Trophoblast cell (in vitro differentiated cells and primary cell): ENCODE measurements at regions not wholly inside any gene's neighbourhood (a gene's known extent, or its start where the extent isn't known, plus 50 kb on each side); places are given as distances from the start of the nearest gene placed in this dataset.

Source experiments
- DNase-seq, 2 donors: peaks; one replicate each; pipeline ENCODE4 v3.0.0-alpha.2; 2016
- H2AFZ ChIP-seq: 2 replicates; pipeline ENCODE4 v1.6.1; 2013; ENCODE audit warnings: low read length, moderate library complexity, mild to moderate bottlenecking; ENCODE audit not compliant: insufficient read depth, poor library complexity
- H2AK5ac ChIP-seq: 2 replicates; pipeline ENCODE4 v1.6.1; 2013; ENCODE audit warnings: mild to moderate bottlenecking, low read length
- H2BK120ac ChIP-seq: 2 replicates; pipeline ENCODE4 v1.6.1; 2013; ENCODE audit warnings: low read length, mild to moderate bottlenecking, moderate library complexity; ENCODE audit not compliant: insufficient read depth, poor library complexity
- H2BK12ac ChIP-seq: 2 replicates; pipeline ENCODE4 v1.6.1; 2013; ENCODE audit warnings: mild to moderate bottlenecking, low read length, moderate library complexity
- H2BK5ac ChIP-seq: 2 replicates; pipeline ENCODE4 v1.6.1; 2013; ENCODE audit warnings: low read length, low read depth, moderate library complexity, mild to moderate bottlenecking; ENCODE audit not compliant: poor library complexity
- H3K14ac ChIP-seq: 2 replicates; pipeline ENCODE4 v1.6.1; 2013; ENCODE audit warnings: mild to moderate bottlenecking, low read length
- H3K18ac ChIP-seq: 2 replicates; pipeline ENCODE4 v1.6.1; 2013; ENCODE audit warnings: mild to moderate bottlenecking, low read length
- H3K23ac ChIP-seq: 2 replicates; pipeline ENCODE4 v1.6.1; 2013; ENCODE audit warnings: low read length
- H3K27ac ChIP-seq: 2 replicates; pipeline ENCODE4 v1.5.1; 2013; ENCODE audit warnings: low read depth, mild to moderate bottlenecking, inconsistent platforms, low read length, moderate library complexity
- H3K27me3 ChIP-seq: 2 replicates; pipeline ENCODE4 v1.6.1; 2013; ENCODE audit warnings: inconsistent platforms, mild to moderate bottlenecking, low read length, moderate library complexity; ENCODE audit not compliant: insufficient read depth
- H3K36me3 ChIP-seq, 2 experiments: 1 replicate in 1 of 2; 2 replicates in 1 of 2; pipeline ENCODE4 v1.6.1; 2013; ENCODE audit warnings: low read length in 2 of 2, mild to moderate bottlenecking in 2 of 2, moderate library complexity in 1 of 2; ENCODE audit not compliant: insufficient read depth in 2 of 2, control insufficient read depth in 1 of 2
- H3K4ac ChIP-seq: 2 replicates; pipeline ENCODE4 v1.6.1; 2013; ENCODE audit warnings: low read depth, mild to moderate bottlenecking, low read length, moderate library complexity
- H3K4me1 ChIP-seq, 2 experiments: 1 replicate in 1 of 2; 2 replicates in 1 of 2; pipeline ENCODE4 v1.6.1; 2013; ENCODE audit warnings: low read length in 2 of 2, mild to moderate bottlenecking in 2 of 2, moderate library complexity in 1 of 2; ENCODE audit not compliant: insufficient read depth in 2 of 2, control insufficient read depth in 1 of 2
- H3K4me2 ChIP-seq: 2 replicates; pipeline ENCODE4 v1.6.1; 2013; ENCODE audit warnings: inconsistent platforms, mild to moderate bottlenecking, low read length, moderate library complexity
- H3K4me3 ChIP-seq: 2 replicates; pipeline ENCODE4 v1.5.1; 2013; ENCODE audit warnings: mild to moderate bottlenecking, low read depth, low read length, inconsistent platforms
- H3K79me1 ChIP-seq: one replicate; pipeline ENCODE4 v1.6.1; 2013; ENCODE audit warnings: low read length
- H3K79me2 ChIP-seq: 2 replicates; pipeline ENCODE4 v1.6.1; 2013; ENCODE audit warnings: low read length, mild to moderate bottlenecking; ENCODE audit not compliant: control insufficient read depth, insufficient read depth, poor library complexity
- H3K9ac ChIP-seq: 2 replicates; pipeline ENCODE4 v1.6.1; 2013; ENCODE audit warnings: mild to moderate bottlenecking, low read length
- H3K9me3 ChIP-seq: 2 replicates; pipeline ENCODE4 v1.6.1; 2013; ENCODE audit warnings: low read depth, mild to moderate bottlenecking, control low read depth, inconsistent platforms, low read length; ENCODE audit not compliant: insufficient read depth
- H4K12ac ChIP-seq: 2 replicates; pipeline ENCODE4 v1.6.1; 2013; ENCODE audit warnings: low read depth, mild to moderate bottlenecking, low read length, moderate library complexity
- H4K8ac ChIP-seq: 2 replicates; pipeline ENCODE4 v1.6.1; 2013; ENCODE audit warnings: low read depth, mild to moderate bottlenecking, low read length, moderate library complexity
- H4K91ac ChIP-seq: one replicate; pipeline ENCODE4 v1.6.1; 2013; ENCODE audit warnings: low read depth, mild to moderate bottlenecking, low read length, moderate library complexity
- WGBS: extraction: QIAGEN DNeasy Blood & Tissue Kit; methylation state at CpG from one replicate; pipeline ENCODE4 v1.1.7; 2013; ENCODE audit warnings: missing lambda C conversion rate; ENCODE audit not compliant: insufficient read length, insufficient coverage; ENCODE audit errors: extremely low coverage; 5-methylcytosine and 5-hydroxymethylcytosine counted together

GRCh38 chr12:100703337-100703736 lies 91.2 kb upstream of the ANO4 start:
- no peaks in the 10 kb centered on the region for H3K79me1 ChIP-seq
- no peak overlapping the region for H4K91ac ChIP-seq
- no peaks in the 10 kb centered on the region for H3K27me3 ChIP-seq
- H3K4me2 ChIP-seq = no peak overlapping the region
- H3K23ac ChIP-seq = no peak overlapping the region
- no peak overlapping the region for H2AFZ ChIP-seq
- no peak overlapping the region for H3K27ac ChIP-seq
- no peak overlapping the region for H3K18ac ChIP-seq
- H2AK5ac ChIP-seq = no peak overlapping the region
- no peak overlapping the region for H2BK120ac ChIP-seq
- no peak overlapping the region for H3K4me3 ChIP-seq
- H2BK5ac ChIP-seq = no peak overlapping the region
- no peak overlapping the region for H4K12ac ChIP-seq
- no peak overlapping the region for H3K9ac ChIP-seq
- H3K9me3 ChIP-seq = no peaks in the 10 kb centered on the region
- H3K79me2 ChIP-seq = no peaks in the 10 kb centered on the region
- H3K4me1 ChIP-seq = no peaks in the 10 kb centered on the region
- no peak overlapping the region for H3K4ac ChIP-seq
- no peak for DNase-seq
- no peaks in the 10 kb centered on the region for H3K36me3 ChIP-seq
- no peak overlapping the region for H2BK12ac ChIP-seq
- H3K14ac ChIP-seq = no peak overlapping the region
- H4K8ac ChIP-seq = no peak overlapping the region
- no CpG with 5 or more reads among the region's 2 CpGs for WGBS

- H4K12ac ChIP-seq = no peak overlapping the region
- no peak overlapping the region for H3K23ac ChIP-seq
Measured at GRCh38 chr12:100703868-100704267, 90.7 kb upstream of the ANO4 start.

GRCh38 chr12:100706033-100706432 lies 88.5 kb upstream of the ANO4 start:
- Histone ChIP-seq H3K79me2 (no peaks in the 10 kb centered on the region), H3K27me3 (no peaks in the 10 kb centered on the region), H2AK5ac (no peak overlapping the region), H3K4me1 (no peaks in the 10 kb centered on the region), H3K36me3 (no peaks in the 10 kb centered on the region), H3K79me1 (no peaks in the 10 kb centered on the region), H4K8ac (no peak overlapping the region), H3K18ac (no peak overlapping the region), H3K9me3 (no peaks in the 10 kb centered on the region), H2BK120ac (no peak overlapping the region), H4K91ac (no peak overlapping the region), H2AFZ (no peak overlapping the region), H3K4ac (no peak overlapping the region), H3K9ac (no peak overlapping the region), H3K27ac (no peak overlapping the region), H4K12ac (no peak overlapping the region), H2BK5ac (no peak overlapping the region), H3K14ac (no peak overlapping the region), H3K4me3 (no peak overlapping the region), H3K23ac (no peak overlapping the region), H2BK12ac (no peak overlapping the region), H3K4me2 (no peak overlapping the region)
- DNase-seq = peak; percentile 85 to 91
- WGBS = no CpG with 5 or more reads among the region's 3 CpGs

More at GRCh38 chr12:100703868-100704267, 90.7 kb upstream of the ANO4 start:
- H4K8ac ChIP-seq = no peak overlapping the region
- no peak overlapping the region for H3K4ac ChIP-seq
- no peak overlapping the region for H2BK12ac ChIP-seq
- no peak overlapping the region for H3K14ac ChIP-seq
- H3K27me3 ChIP-seq = no peaks in the 10 kb centered on the region
- no peak overlapping the region for H3K27ac ChIP-seq
- no peak for DNase-seq
- no peaks in the 10 kb centered on the region for H3K79me1 ChIP-seq
- H3K79me2 ChIP-seq = no peaks in the 10 kb centered on the region
- H3K36me3 ChIP-seq = no peaks in the 10 kb centered on the region
- H3K4me1 ChIP-seq = no peaks in the 10 kb centered on the region
- no peak overlapping the region for H2BK120ac ChIP-seq
- no peak overlapping the region for H4K91ac ChIP-seq
- no peak overlapping the region for H3K9ac ChIP-seq
- no peak overlapping the region for H3K18ac ChIP-seq
- H3K9me3 ChIP-seq = no peaks in the 10 kb centered on the region
- no peak overlapping the region for H3K4me2 ChIP-seq
- no peak overlapping the region for H2AFZ ChIP-seq
- no CpG with 5 or more reads among the region's 2 CpGs for WGBS
- no peak overlapping the region for H3K4me3 ChIP-seq
- no peak overlapping the region for H2AK5ac ChIP-seq
- no peak overlapping the region for H2BK5ac ChIP-seq

- H2AK5ac ChIP-seq = no peak overlapping the region
- H3K36me3 ChIP-seq = no peaks in the 10 kb centered on the region
- H2AFZ ChIP-seq = no peak overlapping the region
- no peaks in the 10 kb centered on the region for H3K79me1 ChIP-seq
- H2BK5ac ChIP-seq = no peak overlapping the region
- no peak overlapping the region for H3K4me2 ChIP-seq
- no peak overlapping the region for H4K91ac ChIP-seq
- no peak for DNase-seq
- H2BK12ac ChIP-seq = no peak overlapping the region
- H3K9ac ChIP-seq = no peak overlapping the region
- H3K79me2 ChIP-seq = no peaks in the 10 kb centered on the region
- no peak overlapping the region for H3K14ac ChIP-seq
- no peak overlapping the region for H3K23ac ChIP-seq
- no peak overlapping the region for H2BK120ac ChIP-seq
- H4K8ac ChIP-seq = no peak overlapping the region
- H3K4me3 ChIP-seq = no peak overlapping the region
- no peak overlapping the region for H3K18ac ChIP-seq
- H3K9me3 ChIP-seq = no peaks in the 10 kb centered on the region
- no peaks in the 10 kb centered on the region for H3K4me1 ChIP-seq
- H4K12ac ChIP-seq = no peak overlapping the region
- H3K27me3 ChIP-seq = no peaks in the 10 kb centered on the region
- WGBS = no CpG with 5 or more reads among the region's 1 CpG
- H3K27ac ChIP-seq = no peak overlapping the region
- H3K4ac ChIP-seq = no peak overlapping the region
Measured at GRCh38 chr12:100708591-100708990, 86.0 kb upstream of the ANO4 start.
